HG03159 (cell line): ENCODE measurements at regions not wholly inside any gene's neighbourhood (a gene's known extent, or its start where the extent isn't known, plus 50 kb on each side); places are given as distances from the start of the nearest gene placed in this dataset.

Source experiments
- ATAC-seq: cut with Tn5 transposase; IDR thresholded peaks from one replicate; pipeline ENCODE4 v1.9.1; 2021; ENCODE audit warnings: mild to moderate bottlenecking, moderate library complexity; ENCODE audit not compliant: unreplicated experiment

- no peak for ATAC-seq
These were observed 208.9 kb upstream of the WSCD1 start for GRCh38 chr17:5861246-5861645.

- no peak for ATAC-seq
These were observed 208.3 kb upstream of the WSCD1 start for GRCh38 chr17:5861854-5862253.

DNA sequence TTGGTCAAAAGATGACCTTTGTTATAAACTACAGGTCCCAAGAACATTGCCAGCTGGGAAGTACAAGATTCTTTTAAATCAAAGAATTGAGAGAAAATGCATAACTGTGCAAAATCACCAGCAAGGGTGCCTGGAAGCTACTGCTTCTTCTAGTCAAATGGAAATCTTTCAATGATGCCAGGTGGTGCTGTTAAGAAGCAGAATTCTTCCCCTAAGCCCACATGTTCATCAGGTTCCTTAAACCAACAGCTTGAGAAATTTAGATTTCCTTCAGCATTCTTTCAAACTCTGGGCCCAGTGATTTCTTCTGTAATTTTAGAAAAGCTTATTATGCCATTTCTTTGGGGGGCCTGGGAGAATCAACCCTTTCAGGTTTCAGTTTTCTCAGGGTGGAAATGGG, 207.8 kb upstream of the WSCD1 start:
- no peak for ATAC-seq

DNA sequence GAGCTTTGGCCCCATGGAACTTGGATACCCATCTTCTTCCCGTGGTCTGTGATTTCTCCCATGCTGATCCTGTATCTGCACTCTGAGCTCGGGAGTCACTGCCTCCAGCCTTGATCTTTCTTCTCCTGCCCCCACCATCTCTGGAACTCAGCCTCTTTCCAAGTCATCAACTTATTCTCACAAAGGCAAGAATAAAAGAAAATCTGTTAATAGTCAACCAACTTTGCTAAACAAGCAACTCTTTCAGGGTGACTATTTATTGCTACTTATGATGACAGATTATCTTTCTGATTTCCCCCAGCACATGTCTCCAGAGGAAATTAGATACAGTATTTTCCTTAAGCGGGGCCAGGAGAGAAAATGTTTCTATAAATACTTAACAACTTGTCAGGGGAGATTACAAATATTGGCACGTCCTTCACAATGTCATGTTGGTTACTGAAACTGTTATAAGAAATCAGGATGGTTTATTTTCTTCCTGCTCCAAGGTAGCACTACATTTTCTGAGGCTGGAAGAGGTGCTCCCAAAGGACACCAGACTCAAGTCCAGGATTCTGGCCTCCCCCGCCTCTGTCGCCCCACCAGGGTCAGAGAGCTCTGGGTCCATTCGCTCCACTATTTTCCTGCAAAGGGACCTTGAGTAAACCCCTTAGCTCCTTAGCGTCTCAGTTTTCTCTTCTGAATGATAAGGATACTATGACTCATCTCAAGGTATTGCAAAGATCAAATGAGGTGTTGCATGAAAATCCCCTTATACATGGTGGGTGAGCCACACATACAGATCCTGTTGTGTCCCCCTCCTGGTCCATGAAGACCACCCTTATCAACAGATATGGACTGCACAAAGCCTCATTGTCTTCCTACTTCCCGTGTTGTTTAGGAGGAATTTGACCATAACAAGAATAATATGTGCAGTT, 205.2 kb upstream of the WSCD1 start:
- no peak for ATAC-seq

DNA sequence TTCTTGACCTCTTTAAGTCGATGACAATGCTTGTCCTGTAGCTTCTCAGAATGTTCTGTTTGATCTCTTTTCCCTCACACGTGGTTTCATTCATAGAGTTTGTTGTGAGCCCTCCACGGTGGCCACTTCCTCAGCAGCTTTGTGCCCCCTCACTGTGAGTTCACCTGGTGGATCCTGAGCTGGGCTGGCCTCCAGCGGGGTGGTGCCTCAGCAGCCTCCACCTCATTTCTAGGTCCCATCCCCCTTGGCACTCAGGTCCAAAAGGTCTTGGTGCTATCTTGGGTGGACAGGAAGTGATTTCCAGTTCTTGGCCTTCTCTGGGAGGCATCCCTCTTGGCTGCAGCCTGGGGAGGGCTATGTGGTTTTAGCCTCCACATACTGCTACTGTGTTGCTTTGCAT, 203.2 kb upstream of the WSCD1 start:
- no peak for ATAC-seq

GRCh38 chr17:5869041-5869745, 201.0 kb upstream of the WSCD1 start:
- ATAC-seq, result no peak

GRCh38 chr17:5870231-5870953, 199.8 kb upstream of the WSCD1 start:
- ATAC-seq, result no peak

- ATAC-seq, result no peak
These were observed 198.5 kb upstream of the WSCD1 start for GRCh38 chr17:5871666-5872065.

DNA sequence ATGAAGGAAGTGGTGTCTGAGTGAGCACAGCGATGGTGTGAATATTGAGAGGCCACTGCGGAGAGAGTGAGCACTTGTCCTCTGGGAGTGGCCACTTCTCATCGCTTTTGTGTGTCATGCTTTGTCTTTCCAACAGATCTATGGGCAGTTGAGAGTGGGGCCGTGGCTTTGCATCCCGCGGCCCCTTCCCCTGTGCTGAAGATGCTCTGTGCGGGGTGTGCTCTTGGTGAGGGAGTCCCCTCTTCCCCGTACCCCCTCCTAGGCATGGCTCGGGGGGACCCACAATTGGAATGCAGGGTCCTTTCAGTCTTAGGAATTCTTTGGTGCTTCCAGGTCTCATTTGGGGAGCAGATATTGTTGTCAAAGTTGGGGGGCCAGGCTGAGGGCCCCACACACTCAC, 197.3 kb upstream of the WSCD1 start:
- ATAC-seq, result no peak

- ATAC-seq, result no peak
These were observed 196.4 kb upstream of the WSCD1 start for GRCh38 chr17:5873781-5874180.

GRCh38 chr17:5874486-5874885, 195.7 kb upstream of the WSCD1 start:
- ATAC-seq, result no peak

GRCh38 chr17:5877366-5877765, 192.8 kb upstream of the WSCD1 start:
- ATAC-seq, result no peak

DNA sequence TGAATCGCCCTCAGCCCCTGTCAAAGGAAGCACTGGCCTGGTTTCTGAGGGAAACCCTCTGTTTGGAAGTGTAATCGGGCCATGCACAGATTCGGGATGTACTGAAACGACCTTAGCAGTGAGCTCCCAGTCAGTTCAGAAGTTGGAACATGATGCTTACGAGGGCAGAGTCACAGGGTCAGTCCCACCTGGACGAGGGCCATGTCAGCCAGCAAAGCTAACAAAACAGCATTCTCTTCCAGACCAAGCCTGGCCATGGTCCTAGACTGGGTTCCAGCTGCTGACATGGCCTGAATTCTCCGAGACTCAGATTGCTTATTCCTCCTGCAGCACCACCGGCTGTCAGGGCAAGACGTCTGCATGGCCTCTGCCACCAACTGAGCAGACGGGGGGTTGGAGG, 192.2 kb upstream of the WSCD1 start:
- ATAC-seq, result no peak

- ATAC-seq, result no peak
These were observed 188.3 kb upstream of the WSCD1 start for GRCh38 chr17:5881849-5882248.

- ATAC-seq, result no peak
These were observed 186.2 kb upstream of the WSCD1 start for GRCh38 chr17:5883775-5884665.

DNA sequence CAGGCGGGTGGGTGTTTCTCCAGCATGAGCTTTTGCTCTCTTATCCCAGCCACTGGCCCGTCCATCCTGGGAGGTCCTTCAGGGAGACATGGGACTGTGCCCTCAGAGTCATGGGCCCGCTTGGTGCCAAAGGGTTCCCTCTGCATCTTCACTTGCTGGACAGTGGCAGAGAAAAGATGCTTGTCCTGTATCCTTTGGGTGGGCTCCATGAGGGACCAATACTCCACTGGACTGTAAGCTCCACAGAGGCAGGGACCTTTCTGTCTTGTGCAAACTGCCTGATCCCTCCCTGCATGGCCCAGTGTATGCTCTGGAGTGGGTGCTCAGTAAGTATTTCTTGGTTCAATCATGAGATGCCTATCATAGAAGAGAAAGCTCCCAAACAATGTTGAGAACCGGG, 184.8 kb upstream of the WSCD1 start:
- ATAC-seq, result no peak

DNA sequence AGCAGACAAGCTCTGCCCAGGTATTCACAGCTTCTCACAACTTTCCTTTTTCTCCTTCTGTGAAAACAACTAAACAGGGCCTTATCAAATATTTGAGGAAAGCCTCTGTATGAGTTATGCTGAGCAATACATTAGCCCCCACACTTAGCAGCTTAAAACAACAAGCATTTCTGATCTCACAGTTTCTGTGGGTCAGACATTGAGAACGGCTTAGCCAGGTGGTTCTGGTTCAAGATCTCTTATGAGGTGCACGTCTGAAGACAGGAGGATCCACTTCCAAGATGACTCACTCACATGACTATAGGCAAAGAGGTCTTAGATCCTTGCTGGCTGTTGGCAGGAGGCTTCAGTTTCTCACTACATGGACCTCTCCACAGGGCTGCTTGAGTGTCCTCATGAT, 181.4 kb upstream of the WSCD1 start:
- no peak for ATAC-seq

DNA sequence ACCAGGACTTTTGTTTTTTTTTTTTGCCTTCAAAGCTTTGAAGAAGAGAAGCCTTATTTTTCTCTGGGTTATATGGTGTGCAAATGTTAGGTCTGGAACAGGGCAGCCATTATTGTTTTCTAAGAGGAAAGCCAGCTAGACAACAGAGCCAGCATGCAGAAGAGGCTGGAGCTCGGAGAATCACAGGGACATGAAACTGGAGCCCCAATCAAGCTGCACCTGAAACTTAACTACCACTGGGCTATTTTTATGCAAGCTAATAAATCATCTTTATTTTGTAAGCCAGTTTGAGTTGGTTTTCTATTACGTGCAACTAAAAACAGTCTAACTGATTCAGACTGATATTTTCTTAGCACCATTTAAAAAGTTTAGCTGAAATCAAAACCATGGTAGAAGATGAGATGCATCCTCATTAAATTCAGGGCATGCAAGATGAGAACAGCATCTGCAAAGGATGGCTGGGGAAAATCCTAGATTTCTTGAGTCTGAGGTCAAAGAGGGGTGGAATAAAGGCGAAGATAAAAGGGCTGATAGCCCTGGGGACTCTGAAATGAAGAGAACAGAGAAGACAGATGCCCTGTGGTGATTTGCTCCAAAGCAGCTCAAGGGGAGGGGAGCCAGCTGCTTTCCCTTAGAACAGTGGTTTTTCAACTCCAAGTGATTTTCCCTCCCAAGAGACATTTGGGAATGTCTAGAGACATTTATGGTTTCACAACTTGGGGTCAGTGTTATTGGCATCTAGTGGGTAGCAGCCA, 177.1 kb upstream of the WSCD1 start:
- no peak for ATAC-seq

DNA sequence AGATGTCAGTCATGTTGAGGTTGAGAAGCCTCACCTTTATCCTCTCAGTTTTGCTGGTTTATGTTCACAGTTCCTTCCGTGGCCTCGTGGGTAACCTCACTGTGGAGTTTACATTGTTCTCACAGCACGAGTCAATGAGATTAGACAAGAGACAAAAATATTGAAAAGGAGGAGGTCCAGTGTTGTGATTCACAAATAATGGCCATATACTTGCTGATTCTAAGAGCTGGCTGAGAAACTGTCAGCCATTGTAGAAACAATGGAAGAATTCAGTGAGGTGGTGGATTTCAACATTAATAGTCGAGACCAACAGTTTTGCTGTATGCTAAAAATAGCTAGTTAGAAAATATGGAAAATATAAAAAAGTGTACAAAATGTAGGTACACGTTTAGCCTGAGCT, 176.4 kb upstream of the WSCD1 start:
- ATAC-seq, result no peak

- ATAC-seq, result no peak
These were observed 174.9 kb upstream of the WSCD1 start for GRCh38 chr17:5895276-5895675.
